GM21717 (cell line): ENCODE measurements at regions not wholly inside any gene's neighbourhood (a gene's known extent, or its start where the extent isn't known, plus 50 kb on each side); places are given as distances from the start of the nearest gene placed in this dataset.
"Not testable (repeated sequence)": the region's sequence is repeated elsewhere in the genome, so short reads cannot be mapped to it uniquely, and the experiment has no call there.

Experiments
- ATAC-seq: cut with Tn5 transposase; IDR thresholded peaks from one replicate; pipeline ENCODE4 v1.9.1; 2021; ENCODE audit warnings: mild to moderate bottlenecking, moderate library complexity; ENCODE audit not compliant: unreplicated experiment

DNA sequence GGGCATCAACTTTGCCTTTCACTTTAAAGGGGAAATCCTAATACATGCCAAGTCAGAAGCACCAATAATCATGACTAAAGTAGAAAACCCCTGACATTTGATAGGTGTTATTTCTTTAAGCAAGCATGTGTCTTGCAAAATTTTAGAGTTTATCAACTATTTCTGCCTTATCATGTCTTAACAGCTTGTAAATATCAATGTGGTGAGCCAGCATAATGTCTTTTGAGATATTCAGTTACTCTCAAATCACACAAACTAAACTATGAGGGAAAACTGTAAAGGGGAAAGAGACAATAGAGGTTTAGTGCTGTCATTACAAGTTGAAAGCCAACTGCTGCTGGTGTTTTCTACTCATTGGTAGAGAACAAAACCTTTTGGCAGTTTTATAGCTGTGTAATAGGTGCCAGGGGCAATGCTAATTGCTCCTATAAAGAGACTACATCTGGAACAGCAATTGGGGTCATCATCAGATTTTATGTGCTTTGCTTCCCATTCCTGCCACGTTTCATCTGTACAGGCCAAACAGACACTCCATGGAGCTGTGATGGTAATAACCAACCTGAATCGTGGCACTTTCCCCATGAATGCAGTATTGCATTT, 1027.4 kb downstream of the FSCB start:
- ATAC-seq: no peak

- ATAC-seq: no peak
Observed at GRCh38 chr14:43476822-43477221, 1030.3 kb downstream of the FSCB start.

GRCh38 chr14:43475757-43476156, 1031.3 kb downstream of the FSCB start:
- no peak for ATAC-seq

DNA sequence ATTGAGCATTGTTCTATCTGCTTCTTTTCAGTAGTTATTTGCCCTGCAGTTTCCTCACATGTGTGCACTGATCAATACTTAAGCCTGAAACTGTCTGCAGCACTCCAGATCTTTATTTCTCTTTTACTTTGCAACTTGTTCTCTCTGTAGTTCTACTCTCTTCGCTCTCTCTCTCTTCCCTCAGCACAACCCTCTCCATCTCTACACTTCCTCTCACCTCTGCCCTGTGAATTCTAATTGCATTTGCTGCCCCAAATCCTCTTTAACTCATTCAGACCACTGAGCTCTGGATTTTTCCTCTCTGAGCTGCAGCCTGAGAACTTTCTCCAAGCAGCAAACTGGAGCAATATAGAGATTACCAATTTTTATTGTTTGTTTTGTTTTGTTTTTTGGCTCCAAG, 1035.5 kb downstream of the FSCB start:
- no peak for ATAC-seq

DNA sequence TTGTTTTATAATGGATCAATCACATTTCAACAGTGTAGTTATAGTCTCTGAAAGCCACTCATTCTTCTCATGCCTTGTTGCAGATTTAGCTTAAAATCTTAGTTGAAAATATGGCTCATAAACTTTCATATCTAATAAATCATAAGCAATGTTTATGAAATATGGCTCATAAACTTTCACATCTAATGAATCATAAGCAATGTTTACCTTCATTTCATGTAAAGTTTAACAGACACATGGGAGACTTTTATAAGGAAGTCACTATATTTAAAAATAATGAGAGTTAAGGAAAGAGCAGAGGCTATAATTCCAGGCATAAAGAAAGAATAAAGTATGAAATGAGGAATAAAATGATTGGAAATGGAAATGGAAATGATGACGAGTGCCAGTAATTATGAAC, 1042.1 kb downstream of the FSCB start:
- no peak for ATAC-seq

GRCh38 chr14:43449291-43449690, 1057.8 kb downstream of the FSCB start:
- no peak for ATAC-seq

GRCh38 chr14:43438056-43438455, 1069.0 kb downstream of the FSCB start:
- no peak for ATAC-seq

GRCh38 chr14:43418324-43418723, 1088.8 kb downstream of the FSCB start:
- ATAC-seq: no peak

- ATAC-seq: no peak
Observed at GRCh38 chr14:43413084-43413483, 1094.0 kb downstream of the FSCB start.

GRCh38 chr14:43411841-43412240, 1095.2 kb downstream of the FSCB start:
- ATAC-seq: no peak

- no peak for ATAC-seq
Observed at GRCh38 chr14:43410631-43411030, 1096.5 kb downstream of the FSCB start.

- ATAC-seq: no peak
Observed at GRCh38 chr14:43408472-43408871, 1098.6 kb downstream of the FSCB start.

GRCh38 chr14:43407706-43408105, 1099.4 kb downstream of the FSCB start:
- no peak for ATAC-seq

DNA sequence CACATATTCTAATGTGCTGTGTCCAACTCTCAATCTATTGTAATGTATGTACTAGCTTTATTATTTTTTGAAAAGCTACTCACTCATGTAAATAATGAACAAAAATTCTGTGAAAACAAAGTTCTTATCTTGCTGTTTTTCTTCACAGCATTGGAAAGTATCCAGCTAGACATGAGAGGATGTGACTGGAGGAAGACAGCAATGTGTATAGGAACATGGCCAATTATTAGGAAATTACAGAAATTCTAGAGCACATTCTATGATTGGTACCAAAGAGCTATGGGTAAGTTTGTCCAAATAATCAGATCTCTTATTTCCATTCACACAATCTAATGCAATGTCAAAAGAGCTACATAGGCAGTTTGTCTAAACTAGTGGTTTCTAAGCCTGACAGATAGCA, 1100.2 kb downstream of the FSCB start:
- ATAC-seq: no peak

GRCh38 chr14:43399289-43399688, 1107.8 kb downstream of the FSCB start:
- no peak for ATAC-seq

GRCh38 chr14:43370565-43370896, 1136.6 kb downstream of the FSCB start:
- not testable (repeated sequence) for ATAC-seq

GRCh38 chr14:43369710-43370564, 1137.1 kb downstream of the FSCB start:
- ATAC-seq: no peak

GRCh38 chr14:43362586-43362985, 1144.5 kb downstream of the FSCB start:
- no peak for ATAC-seq

DNA sequence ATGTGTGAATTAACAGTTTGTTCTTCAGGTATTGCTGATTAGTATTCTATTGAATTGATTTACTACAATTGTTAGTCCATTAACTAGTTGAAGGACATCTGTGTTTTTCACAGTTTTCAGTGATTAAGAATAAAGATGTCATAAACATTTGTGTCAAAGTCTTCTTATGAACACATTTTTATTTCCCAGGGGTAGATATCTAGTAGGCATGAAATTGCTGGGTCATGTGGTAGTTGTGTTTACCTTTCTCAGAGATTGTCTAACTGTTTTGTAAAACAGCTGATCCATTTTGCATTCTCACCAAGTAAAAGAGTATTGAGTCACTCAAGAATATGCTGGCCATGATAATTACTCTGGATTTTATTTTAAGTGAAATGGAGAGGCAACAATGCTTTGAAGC, 1145.3 kb downstream of the FSCB start:
- no peak for ATAC-seq

DNA sequence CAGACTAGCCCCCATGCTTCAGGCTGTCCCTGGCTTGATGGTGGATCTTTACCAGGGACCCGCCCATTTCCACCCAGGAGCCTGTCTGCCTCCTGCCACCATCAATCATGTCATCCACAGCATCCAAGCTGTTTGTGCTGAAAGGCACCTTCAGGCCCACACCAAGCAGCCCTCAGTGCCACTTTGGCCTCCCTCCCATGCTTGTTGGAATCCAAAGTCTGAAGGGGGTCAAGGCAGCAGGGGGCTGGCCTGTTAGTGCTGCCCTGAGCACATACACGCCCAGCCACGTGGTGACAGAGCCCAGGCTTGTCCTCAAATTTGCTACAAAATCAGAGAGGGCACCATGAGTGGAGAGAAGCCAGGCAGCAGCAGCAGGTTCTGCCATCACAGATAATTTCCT, 1146.8 kb downstream of the FSCB start:
- ATAC-seq: no peak

- ATAC-seq: no peak
Observed at GRCh38 chr14:43359317-43359716, 1147.8 kb downstream of the FSCB start.

DNA sequence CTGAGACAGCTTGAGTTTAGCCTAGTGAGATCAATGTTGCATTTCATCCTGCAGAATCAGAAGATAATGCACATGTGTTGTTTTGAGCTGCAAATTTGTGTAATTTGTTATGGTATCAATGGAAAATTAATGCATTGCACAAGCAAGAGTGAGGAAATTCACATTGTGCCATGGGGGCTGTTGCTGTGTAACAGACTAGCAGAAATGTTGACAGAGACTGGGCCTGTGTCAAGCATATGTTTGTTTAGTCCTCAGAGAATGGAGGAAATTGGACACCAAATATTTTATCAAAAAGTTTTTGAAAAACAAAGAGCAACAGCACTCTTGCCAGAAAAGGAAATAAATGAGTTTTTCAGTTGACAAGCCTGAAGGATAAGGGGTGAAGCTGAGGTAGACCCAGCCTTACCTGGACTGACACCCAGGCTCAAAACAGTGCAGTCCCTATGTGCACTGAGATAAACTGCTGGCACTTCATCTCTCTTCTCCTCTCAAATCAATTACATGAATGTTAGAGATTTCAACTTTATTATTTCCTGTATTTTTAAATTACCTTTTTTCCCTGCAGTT, 1150.0 kb downstream of the FSCB start:
- no peak for ATAC-seq
